ENCODE measurements at regions not wholly inside any gene's neighbourhood (a gene's known extent, or its start where the extent isn't known, plus 50 kb on each side); places are given as distances from the start of the nearest gene placed in this dataset.

DNA sequence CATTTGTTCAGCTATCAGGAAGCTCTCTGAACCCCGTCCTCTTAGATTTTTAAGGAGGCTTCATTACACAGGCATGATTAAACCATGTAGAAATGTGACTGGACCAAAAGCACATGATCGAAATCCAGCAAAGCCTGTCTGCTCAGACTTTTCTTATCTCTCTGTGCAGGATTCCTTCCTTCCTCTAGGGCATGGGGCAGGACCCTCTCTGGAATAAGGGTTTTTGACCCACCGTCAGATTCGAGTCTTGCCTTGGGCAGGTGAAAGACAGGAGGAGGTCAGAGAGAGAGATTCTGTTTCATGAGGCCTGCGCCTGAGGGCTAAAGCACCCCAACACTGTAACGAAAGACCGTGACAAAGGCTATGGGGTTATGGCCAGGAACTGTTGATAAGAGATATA lies 136.8 kb downstream of the RHOU start:
- no peak for DNase-seq (ENCODE audit: low read depth)
- no peak overlapping the region for H3K4me3 ChIP-seq (ENCODE audit: low read depth, low read length)
- no peak for TF ChIP-seq CTCF (conservative IDR thresholded peaks at IDR 0.05; ENCODE audit: low read depth, low read length)

- no peak for DNase-seq (ENCODE audit: low read depth)
- TF ChIP-seq CTCF (conservative IDR thresholded peaks at IDR 0.05; ENCODE audit: low read depth, low read length) = no peak
- no peak overlapping the region for H3K4me3 ChIP-seq (ENCODE audit: low read depth, low read length)
These were observed 138.4 kb downstream of the RHOU start for GRCh38 chr1:228873709-228874108.

DNA sequence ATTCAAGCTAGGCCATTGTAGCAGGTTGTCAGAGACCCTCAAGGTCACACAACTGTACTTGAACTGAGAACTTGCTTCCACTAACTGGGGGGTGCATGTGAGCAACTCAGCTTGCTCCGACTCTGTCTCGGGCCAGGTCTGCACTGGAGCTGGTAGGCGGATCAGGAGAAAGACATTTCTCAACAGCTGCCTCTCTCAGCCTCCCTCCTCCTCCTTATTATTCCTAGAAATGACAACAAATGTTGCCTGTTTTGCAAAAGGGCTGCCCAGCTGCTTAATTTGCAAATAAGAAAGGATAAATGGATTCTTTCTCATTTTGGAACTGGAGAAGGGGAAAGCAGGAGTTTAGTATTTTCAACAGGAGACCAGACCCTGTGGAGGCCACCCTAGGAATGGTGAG lies 140.5 kb downstream of the RHOU start:
- DNase-seq (ENCODE audit: low read depth) = no peak
- no peak for TF ChIP-seq CTCF (conservative IDR thresholded peaks at IDR 0.05; ENCODE audit: low read depth, low read length)
- no peak overlapping the region for H3K4me3 ChIP-seq (ENCODE audit: low read depth, low read length)

- no peak overlapping the region for H3K4me3 ChIP-seq (ENCODE audit: low read depth, low read length)
- TF ChIP-seq CTCF (conservative IDR thresholded peaks at IDR 0.05; ENCODE audit: low read depth, low read length) = no peak
- no peak for DNase-seq (ENCODE audit: low read depth)
These were observed 140.9 kb downstream of the RHOU start for GRCh38 chr1:228876187-228876586.

DNA sequence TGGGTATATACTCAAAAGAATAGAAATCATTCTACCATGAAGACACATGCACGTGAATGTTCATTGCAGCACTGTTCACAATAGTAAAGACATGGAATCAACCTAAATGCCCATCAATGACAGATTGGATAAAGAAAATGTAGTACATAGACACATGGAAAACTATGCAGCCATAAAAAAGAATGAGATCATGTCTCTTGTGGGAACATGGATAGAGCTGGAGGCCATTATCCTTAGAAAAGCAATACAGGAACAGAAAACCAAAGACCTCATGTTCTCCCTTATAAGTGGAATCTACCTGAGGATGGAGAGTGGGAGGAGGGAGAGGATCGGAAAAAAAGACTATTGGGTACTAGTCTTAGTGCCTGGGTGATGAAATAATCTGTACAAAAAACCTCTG lies 143.9 kb downstream of the RHOU start:
- no peak overlapping the region for H3K4me3 ChIP-seq (ENCODE audit: low read depth, low read length)
- DNase-seq (ENCODE audit: low read depth) = no peak
- TF ChIP-seq CTCF (conservative IDR thresholded peaks at IDR 0.05; ENCODE audit: low read depth, low read length) = no peak

GRCh38 chr1:228882041-228882770 lies 146.9 kb downstream of the RHOU start:
- DNase-seq (ENCODE audit: low read depth) = no peak
- no peak overlapping the region for H3K4me3 ChIP-seq (ENCODE audit: low read depth, low read length)
- TF ChIP-seq CTCF (conservative IDR thresholded peaks at IDR 0.05; ENCODE audit: low read depth, low read length) = no peak

GRCh38 chr1:228882771-228883450 lies 147.6 kb downstream of the RHOU start:
- H3K4me3 ChIP-seq (ENCODE audit: low read depth, low read length) = no peak overlapping the region
- no peak for DNase-seq (ENCODE audit: low read depth)
- no peak for TF ChIP-seq CTCF (conservative IDR thresholded peaks at IDR 0.05; ENCODE audit: low read depth, low read length)
